ENCODE measurements at regions not wholly inside any gene's neighbourhood (a gene's known extent, or its start where the extent isn't known, plus 50 kb on each side); places are given as distances from the start of the nearest gene placed in this dataset.

GRCh38 chr1:105779727-105780126 is 1276.7 kb upstream of the PRMT6 start:
- TF ChIP-seq CTCF (IDR thresholded peaks at IDR 0.05), result no peak
- H3K27ac ChIP-seq, result no peak overlapping the region
- no peak for DNase-seq (ENCODE audit: low spot score)
- no peak overlapping the region for H3K4me3 ChIP-seq

DNA sequence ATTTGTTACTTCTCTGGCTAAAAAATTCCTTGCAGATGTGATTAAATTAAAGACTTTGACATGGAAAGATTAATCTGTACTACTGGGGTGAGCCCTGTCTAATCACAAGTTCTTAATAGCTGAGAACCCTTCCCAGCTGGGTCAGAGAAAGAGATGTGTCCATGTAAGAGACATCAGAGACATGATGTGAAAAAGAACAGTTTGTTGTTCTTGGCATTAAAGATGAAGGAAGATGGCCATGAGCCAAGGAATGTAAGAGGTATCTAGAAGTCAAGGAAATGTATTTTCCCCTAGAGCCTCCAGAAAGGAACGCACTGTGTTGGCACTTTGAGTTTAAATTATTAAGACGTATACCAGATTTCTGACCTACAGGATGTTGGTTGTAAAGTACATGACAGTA is 1271.5 kb upstream of the PRMT6 start:
- no peak for DNase-seq (ENCODE audit: low spot score)
- Histone ChIP-seq H3K27ac (no peak overlapping the region), H3K4me3 (no peak overlapping the region)
- TF ChIP-seq CTCF (IDR thresholded peaks at IDR 0.05), result no peak

GRCh38 chr1:105793536-105794146 is 1262.8 kb upstream of the PRMT6 start:
- TF ChIP-seq CTCF (IDR thresholded peaks at IDR 0.05), result no peak
- DNase-seq (ENCODE audit: low spot score), result no peak
- H3K4me3 ChIP-seq, result no peak overlapping the region
- no peak overlapping the region for H3K27ac ChIP-seq

- no peak for DNase-seq (ENCODE audit: low spot score)
- no peak overlapping the region for H3K27ac ChIP-seq
- no peak for TF ChIP-seq CTCF (IDR thresholded peaks at IDR 0.05)
- no peak overlapping the region for H3K4me3 ChIP-seq
Observed at GRCh38 chr1:105795741-105796140, 1260.7 kb upstream of the PRMT6 start.

DNA sequence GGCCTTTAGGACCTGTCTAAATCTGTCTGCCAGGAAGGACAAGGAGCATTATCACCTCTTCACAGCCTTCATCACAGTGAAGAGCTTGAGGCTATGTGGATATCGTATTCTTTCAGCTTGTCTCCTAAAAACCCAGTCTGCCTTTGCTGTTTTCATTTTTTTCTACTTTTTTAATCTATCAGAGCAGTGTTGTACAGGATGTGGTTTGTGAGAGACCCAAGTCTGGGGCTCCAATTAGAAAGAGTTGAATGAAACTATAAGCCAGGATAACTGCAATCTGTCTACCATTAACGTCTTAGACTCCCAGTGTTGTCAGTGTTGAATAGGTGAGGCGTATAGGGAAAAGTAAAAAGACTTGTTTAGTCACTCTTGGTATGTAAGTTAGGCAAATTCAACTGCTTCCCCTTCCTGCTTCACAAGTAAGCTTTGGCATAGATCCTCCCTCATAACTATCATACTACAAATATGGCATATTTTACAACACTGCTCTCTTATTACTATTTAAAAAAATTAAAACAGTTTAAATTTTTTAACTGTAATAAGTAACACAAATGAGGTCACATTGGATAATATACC is 1225.8 kb upstream of the PRMT6 start:
- Histone ChIP-seq H3K27ac (no peak overlapping the region), H3K4me3 (no peak overlapping the region)
- DNase-seq (ENCODE audit: low spot score), result no peak
- no peak for TF ChIP-seq CTCF (IDR thresholded peaks at IDR 0.05)

GRCh38 chr1:105838071-105838470 is 1218.4 kb upstream of the PRMT6 start:
- Histone ChIP-seq H3K4me3 (no peak overlapping the region), H3K27ac (no peak overlapping the region)
- no peak for TF ChIP-seq CTCF (IDR thresholded peaks at IDR 0.05)
- DNase-seq (ENCODE audit: low spot score), result no peak

DNA sequence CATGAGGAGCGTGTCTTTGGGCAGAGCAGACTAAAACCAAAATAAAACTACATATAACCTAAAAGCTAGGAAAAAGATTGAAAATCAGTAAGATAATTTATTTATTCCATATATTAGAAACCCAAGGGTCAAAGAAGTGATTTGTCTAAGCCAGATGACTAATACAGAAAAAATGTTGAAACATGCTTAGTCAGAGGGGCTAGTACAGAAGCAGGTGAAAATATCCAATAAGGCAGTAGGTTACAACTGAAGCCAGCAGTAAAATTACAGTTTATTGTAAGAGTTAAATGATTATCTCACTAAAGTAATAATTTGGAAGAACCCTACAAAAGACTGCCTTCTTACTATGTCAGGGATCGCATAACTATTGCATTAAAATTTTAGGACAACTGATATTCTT is 1190.9 kb upstream of the PRMT6 start:
- H3K4me3 ChIP-seq, result no peak overlapping the region
- no peak for DNase-seq (ENCODE audit: low spot score)
- no peak overlapping the region for H3K27ac ChIP-seq
- no peak for TF ChIP-seq CTCF (IDR thresholded peaks at IDR 0.05)

Data from coronary artery (tissue), 2 donors.